GM03348 (cell line): ENCODE measurements at regions not wholly inside any gene's neighbourhood (a gene's known extent, or its start where the extent isn't known, plus 50 kb on each side); places are given as distances from the start of the nearest gene placed in this dataset.

Experiments used
- DNase-seq: peaks from one replicate; pipeline ENCODE4 v3.0.0; 2012; ENCODE audit warnings: low spot score

DNA sequence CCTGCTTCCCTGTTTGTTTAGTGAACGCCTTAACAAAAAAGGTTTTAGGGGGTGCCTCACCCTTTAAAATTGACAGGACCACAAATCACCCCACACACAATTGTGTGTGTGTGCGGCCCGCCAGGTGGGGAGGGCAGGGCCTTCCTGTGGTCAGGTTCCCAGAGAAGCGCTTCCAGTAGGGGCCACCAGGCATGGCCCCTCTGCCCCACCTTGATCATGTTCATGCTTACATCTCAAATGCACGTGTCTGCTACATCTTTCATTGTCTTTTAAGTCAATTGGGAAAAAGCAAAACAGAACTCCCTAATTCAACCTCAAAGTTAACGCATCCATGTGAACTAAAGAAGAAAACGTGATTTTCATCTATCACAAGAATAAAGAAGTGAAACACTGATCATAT is 1335.3 kb downstream of the TBC1D22A start:
- DNase-seq: no peak

DNA sequence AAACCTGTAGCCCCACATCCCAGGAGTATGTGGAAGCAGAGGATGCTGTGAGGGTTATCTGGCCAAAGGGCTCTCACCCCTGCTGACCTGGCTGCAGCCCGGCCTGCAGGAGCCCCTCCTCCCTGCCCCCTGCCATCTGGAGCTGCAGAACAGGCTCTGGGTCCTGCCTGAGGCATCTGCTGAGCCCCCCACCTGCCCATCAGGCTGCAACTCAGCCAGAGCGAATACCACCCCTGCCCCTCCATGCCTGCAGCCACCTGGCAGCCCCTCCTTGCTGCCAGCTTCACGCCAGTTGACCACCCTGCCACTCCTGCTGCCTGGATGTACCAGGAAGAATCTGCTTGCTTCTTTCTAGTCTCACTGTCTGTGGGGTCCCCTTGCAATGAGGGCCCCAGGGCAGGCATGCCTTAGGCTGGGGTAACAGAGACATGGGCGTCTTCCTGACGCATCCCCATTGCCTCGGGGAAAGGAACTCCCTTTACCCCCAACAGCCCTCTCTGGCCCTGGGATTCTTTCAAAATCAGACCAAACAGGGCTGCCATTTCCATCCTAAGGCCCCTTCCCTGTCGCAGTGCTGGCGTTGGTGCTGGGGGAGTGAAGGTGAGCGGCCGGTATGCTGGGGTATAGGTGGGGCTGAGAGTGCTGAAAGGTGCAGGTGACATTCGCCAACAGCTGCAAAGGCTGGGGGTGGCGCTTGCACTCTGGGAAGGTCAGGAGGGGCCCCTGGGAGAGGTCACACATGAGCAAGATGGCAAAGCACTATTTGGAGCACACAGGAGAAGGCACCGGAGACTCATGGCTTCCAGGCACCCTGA is 1334.6 kb downstream of the TBC1D22A start:
- no peak for DNase-seq

DNA sequence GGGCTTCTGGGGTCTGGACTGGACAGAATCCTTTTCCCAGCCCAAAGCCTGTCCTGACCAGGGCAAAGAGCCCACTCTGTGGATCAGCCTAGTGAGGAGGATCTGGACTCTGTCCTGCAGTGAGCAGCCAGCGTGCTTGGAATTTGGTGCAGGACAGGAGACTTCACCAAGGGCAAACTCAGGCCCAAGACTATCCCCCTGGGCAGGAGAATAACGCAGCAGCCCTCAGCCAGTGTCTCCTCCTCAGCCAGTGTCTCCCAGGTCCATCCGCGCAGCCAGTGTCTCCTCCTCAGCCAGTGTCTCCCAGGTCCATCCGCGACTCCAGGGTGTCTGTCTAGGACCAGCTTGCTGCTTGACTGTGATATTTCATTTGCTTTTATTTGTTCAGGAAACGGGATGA is 1334.0 kb downstream of the TBC1D22A start:
- DNase-seq: no peak

DNA sequence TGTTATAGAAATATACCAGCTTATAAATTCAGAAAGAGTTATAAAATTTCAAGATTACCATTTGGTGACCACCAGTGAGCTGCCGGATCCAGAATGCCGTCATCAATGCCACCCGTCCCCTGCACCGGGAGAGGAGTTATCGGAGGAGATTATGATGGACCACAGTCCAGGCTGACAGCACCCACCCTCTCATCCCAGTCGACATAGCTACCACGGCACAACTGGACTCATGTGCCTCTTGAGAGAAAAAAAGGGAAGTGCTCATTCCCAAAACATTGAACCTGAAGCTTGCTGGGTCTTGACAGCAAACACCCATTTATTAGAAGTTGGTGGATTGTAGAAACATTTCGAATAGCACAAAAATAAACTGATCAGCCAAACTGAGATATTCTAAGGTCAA is 1331.5 kb downstream of the TBC1D22A start:
- DNase-seq: no peak

DNA sequence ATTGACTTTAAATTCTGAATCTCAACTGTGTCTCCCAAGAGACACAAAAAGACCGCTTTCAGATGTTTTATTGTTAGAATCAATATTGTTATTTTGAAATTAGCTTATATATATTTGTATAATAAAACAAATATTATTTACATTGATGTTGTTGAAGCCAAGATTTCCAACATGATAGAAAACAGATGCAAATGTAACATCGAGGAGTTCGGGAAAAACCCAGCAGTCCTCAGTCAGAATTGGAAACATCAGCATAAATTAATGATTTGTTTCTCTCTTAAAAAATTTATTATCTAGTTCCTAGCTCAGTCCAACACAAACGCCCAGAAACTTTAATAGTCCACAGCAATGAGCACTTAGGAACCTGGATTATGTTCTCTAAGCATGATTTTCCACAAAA is 1330.4 kb downstream of the TBC1D22A start:
- no peak for DNase-seq

DNA sequence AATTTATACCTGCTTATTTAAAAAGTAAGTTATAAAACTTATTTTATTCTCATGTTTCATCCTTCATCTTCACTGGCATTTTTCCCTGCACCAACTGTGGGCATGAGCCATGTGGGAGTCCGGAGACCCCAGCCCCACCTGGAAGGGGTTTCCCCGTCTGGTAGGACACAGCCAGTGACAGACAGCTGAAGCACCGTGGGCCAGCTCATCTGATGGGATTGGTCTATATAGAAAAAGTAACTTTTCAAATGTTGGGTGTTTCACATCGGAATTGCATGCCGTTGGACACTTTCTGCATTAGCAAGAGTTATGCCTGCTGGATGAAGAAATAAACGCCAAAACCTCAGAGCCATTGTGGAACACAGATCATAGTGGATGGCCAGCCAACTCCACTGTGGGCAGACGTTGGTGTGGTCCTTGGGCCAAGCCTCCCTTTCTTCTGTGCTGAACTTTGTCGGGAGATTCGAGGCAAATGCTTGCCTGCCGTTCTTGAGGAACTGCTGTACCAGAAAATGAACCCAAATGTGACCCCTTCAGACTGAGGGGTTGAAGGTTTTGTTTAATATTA is 1329.3 kb downstream of the TBC1D22A start:
- DNase-seq: no peak

DNA sequence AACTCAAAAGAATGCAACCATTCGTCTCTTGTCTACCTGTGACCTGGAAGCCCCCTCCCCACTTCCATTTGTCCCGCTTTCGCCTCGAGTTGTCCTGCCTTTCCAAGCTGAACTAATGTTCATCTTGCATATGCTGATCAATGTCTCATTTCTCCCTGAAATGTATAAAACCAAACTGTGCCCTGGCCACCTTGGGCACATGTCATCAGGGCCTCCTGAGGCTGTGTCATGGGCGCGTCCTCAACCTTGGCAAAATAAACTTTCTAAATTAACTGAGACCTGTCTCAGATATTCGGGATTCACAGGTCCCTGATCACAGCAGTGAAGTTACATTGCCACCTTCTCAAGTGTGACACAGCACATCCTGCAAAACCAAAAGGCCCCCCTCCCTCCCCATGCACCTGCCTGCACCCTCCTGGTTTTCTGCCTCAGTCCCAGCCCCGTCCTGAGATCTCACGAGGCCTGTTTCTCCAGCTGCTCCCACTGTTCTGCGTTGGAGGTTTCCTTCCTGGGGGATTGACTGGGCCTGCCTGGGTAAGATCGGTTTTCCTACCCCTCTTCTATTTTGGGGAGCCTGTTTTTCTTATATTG is 1328.7 kb downstream of the TBC1D22A start:
- no peak for DNase-seq

DNA sequence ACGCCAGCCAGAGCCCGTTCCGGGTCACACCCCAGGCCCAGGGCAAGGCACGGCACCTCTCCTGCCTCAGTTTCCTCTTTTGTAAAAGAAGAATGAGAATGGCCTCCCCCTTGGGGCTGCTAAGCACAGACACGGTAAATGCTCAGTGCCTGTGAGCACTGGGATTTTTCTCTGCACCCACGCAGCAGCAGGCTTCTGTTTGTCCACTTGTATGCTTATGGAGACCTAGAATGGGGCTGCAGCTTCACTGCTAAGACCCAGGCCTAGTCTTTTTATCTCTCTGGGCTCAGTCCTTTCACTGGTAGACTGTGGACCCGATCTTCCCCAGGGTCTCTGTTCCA is 1327.9 kb downstream of the TBC1D22A start:
- DNase-seq: no peak

DNA sequence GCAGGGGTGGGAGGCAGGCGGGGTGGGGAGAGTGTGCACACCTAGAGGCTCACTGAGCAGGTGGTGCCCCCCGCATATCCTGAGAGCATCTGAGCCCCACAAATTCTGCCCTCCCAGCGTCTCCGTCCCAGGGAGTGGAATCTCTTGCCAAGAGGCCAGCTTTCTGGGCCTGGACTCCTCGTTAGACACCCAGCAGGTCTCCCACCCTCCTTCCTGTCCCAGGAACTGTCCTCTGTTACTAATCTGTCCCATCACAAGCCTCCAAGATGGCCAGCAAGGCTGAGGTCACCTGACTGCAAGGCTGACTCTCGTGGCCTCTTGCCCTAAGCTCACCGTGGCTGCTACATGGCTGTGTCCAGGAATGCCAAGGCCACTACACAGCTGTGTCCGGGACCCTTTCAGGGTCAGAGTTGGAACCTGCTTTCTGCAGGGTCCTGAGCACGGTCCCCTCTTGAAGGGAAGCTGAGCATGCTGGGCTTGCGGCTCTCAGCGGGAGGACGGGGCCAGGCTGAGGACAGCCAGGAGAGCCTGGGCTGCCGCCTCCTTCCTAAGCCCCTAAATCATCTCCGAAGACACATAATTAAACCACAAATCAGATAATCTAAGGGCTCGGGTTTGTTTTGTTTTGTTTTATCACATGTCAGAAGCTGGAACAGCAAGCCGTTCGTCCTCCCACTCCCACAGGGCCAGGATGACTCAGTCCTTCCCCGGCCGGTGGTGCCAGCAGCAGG is 1327.3 kb downstream of the TBC1D22A start:
- peak; percentile 78 for DNase-seq

DNA sequence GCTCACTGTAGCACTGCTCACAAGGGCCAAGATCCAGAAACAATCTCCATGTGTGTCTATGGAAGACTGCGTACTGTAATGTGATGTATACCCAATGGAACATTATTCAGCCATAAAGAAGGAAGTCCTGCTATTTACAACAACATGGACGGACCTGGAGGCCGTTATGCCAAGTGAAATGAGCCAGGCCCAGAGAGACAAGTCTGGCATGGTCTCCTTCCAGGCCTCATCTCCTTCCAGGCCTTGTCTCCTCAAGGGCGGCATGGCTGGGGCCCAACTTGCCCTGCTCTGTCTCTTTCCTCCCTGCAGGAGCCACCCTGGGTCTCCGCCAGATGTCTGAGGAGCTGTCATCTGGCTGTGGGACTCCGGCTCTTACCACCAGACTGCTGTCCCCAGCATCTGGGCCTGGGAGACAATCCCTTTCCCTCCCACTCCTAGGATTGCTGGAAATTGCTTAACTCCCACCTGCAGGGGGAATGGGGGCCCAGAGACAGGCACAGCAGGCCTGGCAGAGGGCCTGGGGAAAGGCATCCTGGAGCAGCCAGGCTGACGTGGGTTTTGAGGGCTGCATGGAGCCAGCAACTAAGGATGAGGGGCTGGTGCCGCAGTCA is 1326.6 kb downstream of the TBC1D22A start:
- DNase-seq: no peak

DNA sequence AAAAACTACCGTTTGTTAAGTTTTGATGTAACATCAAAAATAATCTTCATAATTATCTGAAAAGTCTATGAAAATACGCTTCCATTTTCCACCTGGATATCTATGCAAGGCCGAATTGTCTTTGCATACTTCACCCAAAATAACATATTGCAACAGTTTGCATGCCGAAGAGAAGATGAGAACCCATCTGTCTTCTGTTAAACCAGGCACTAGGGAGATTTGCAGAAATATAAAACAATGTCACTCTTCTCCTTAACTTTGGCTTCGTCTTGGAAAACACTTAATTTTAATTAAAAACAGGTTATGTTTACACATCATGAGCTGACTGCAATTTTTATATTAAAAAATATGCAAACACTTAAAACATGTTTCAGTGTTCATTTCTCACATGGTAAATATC is 1325.8 kb downstream of the TBC1D22A start:
- no peak for DNase-seq

DNA sequence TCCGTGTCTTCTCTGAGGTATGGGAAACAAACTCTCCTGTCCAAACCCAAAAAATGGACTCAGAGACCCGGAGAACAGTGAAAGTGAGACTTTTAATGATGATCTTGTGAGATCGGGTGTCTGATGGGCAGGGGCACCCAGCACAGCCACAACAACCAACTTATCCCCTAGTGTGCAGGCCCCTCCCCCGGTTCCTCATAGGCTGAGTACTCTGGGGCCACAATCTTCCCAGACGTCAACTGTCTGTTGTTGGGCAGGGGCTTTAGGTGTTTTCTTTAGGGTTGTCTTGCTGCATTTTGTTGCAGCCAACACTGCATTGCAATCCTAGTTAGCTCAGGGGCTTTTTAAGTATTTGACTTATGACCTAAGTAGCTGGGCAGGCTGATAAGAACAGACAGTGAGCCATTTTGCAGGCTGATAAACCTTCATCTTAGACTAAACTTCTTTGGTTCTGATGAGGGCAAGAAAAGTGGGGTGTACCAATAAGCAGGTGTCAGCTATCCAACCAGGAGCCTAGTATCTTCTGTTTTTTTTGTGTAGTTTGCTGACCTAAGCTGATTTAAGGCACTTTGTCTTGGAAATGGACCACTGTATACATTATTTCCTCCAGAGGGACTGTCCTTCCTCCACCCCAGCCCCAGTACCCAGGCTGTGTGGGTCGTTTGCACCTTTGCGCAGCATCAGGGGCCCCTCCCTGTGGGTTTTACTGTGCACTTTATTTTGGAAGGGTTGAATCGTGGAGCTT is 1323.6 kb downstream of the TBC1D22A start:
- no peak for DNase-seq

DNA sequence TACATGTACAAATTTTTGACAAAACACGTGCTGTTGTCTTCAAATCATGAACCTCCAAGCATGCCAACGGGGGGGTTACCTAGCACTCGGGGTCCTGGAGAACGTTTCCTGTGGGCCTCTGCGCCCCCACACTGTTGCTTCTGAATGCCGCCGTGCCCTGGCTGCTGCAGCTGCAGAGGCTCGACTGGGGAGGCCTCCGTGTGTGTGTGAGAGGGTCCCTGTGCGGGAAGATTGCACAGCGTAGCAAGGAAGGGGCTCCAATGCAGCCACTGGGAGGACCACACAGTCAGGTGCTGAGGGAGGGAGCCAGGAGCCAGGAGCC is 1322.2 kb downstream of the TBC1D22A start:
- no peak for DNase-seq

DNA sequence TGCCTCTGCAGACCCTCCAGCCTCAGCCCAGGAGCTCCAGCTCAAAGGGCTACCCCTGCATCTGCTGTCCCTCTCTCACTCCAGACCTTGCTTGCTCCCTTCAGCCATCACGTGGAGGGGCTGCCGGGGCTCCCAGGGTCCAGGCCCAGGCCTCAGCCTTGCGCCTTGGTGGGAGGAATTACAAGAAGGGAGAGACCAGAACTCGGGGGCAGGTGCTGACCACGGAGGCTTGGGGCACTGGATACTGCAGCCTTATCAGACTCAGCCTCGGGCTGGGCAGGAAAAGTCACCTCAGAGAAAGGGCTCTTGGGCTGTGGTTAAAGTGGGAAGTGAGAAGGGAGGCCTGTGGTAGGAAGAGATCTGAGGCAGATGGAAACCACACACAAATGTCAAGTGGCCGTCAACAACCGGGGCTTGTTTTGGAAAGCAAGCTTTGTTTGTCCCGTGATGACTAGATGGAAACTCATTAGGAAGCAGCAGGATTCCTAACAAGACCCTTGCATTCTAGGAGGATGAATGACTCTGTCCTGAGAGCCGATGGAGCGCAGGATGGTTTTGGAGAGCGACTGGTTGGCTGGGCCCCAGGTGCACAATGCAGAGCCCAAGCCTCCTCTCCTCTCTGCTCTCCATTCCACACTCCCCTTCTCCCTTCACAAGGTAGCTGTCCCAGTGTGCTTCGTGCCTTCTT is 1321.7 kb downstream of the TBC1D22A start:
- DNase-seq: no peak

DNA sequence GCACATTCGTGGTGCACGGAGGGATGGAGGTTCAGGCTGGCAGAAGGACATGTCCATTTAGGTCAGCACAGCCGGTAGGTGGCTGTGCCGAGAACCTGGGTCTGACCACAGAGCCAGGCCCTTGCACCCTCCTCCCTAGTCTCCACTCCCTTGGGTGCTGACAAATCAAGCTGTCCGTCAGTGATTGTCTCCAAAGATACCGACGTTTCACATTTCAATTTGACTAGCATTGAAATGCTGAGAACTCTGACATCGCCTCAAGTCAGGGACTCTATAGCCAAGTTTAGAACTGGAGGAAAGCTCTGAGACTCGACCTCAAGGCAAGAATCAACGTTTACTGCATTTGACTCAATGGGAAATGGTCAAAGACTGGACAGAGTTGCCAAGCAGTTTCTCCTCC is 1321.1 kb downstream of the TBC1D22A start:
- DNase-seq: no peak

DNA sequence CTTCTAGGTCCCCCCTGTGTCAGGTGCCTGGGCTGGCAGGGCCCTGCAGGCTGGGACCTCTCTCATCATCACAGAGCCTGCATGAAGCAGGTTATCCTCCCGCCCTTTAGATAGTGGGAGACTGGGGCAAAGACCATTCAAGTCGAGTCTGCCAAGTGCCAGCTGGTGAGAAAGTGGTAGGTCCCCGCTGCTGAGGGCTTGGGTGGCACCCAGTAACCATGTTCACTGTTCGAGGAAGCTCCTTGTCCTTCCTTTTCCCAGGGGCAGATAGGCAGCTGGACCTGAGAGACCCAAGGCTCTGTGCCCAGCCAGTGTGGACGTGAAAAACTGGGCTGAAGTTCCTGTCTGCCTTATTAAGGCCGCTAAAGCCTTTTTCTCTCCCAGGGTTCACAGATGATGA is 1319.8 kb downstream of the TBC1D22A start:
- no peak for DNase-seq

DNA sequence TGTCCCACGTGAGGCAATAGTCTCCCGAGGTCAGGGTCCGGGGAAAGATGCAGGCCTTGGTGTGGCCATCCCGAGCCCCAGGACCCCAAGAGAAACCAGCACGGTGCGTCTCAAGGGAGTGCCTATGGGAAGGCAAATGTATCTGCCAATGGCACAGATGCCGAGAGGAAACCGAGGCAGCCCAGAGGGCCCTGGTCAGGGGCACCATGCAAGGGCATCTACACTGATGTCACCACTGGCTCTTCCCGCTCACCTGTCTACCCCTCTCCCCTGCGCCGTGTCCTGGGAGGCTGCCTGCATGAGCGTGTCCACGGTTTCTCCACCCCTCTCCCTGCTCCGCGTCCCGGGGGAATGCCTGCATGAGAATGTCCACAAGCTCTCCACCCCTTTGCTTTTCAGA is 1318.8 kb downstream of the TBC1D22A start:
- no peak for DNase-seq

DNA sequence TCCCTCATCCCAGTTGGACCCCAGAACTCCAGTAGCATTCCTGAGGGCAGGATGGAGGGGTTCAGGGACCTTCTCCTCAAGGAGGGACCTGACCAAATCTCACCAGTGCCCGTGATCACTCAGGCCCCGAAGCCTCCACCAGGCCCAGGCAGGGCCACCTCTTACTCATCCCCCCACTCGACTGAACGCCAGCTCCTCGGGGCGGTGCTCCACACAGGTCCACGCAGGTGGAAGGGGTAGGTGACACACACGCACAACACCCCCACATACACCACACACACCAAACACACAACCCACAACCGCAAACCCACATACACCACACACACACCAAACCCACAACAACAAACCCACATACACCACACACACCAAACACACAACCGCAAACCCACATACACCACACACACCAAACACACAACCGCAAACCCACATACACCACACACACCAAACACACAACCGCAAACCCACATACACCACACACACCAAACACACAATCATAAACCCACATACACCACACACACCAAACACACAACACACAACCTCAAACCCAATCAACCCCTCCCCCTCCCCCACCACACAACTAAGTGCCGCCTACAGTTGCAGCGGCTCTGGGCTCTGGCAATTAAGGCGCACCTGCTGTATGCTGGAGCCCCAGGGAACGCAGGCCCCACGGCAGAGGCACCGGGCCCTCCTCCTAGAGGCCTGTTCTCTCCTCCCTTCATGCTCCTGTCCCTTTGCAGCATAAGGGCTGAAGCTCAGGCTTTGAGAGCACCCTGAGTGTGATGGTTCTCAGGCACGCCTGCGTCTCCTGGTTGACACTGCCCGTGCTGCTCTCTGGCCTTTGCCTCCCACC is 1318.1 kb downstream of the TBC1D22A start:
- no peak for DNase-seq

DNA sequence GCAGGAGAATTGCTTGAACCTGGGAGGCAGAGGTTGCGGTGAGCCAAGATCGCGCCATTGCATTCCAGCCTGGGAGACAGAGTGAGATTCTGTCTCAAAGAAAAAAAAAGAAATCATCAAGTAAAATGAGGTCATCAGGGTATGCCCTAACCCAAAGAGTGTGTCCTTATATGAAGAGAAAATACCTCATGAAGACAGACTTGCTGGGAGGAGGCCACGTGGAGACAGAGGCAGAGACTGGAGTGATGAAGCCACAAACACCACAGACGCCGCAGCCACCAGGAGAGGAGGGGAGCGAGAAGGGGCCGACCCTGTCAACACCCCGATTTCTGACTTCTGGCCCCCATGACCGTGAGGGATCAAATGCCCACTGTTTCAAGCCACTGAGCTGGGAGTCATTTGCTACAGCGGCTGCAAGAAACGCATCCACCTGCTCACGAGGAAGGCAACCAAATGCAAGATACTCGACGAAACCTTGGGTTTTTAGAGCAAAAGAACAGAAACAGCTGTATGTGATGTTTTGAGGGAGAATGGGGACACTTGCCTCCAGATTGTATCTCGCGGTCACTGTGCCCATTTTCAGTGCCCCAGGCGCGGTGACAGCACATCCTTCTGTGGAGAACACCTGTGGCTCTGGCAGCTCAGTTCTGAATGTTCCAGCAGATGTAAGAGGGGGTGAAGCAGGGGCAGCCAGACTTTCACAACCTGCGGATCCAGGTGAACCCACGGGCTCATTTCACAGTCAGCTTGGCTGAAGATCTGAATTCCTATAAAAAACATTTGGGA is 1317.2 kb downstream of the TBC1D22A start:
- DNase-seq: no peak

DNA sequence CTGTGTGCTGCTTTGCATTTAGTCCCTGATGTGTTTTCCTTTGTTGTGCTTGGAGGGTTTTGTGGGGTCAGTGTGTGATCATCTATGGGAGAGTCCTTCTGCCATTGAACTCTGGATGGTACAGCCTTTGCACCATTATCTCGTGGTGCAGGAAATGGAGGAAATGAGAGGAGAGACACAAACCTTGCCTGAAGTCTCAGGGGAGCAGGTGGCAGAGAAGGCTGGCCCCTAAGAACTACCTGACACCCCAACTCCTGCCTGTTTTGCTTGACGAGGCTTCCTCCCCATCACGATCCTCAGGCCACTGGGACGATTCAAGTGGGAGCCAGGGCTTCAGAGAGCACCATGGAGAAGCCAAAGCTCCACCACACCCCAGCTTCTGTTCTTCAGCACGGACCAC is 1316.4 kb downstream of the TBC1D22A start:
- no peak for DNase-seq
